HCT116 (cell line): ENCODE measurements at regions not wholly inside any gene's neighbourhood (a gene's known extent, or its start where the extent isn't known, plus 50 kb on each side); places are given as distances from the start of the nearest gene placed in this dataset.

Source experiments
- ATAC-seq: fragments of 200-7000 bp; cut with Tn5 transposase; 2 replicates; pipeline ENCODE4 v1.9.1; 2020; ENCODE audit warnings: mild to moderate bottlenecking, moderate library complexity
- BruUV-seq: library from RNA; stranded (reverse); fragments of 400-500 nt; replicated peaks from 2 replicates; lab custom pipeline; 2021; lab: Mats Ljungman, UMichigan
- CTCF ChIA-PET: fragments of 300-600 bp; sonication (Branson Sonifier 250); formaldehyde crosslinking; loops from one replicate; lab custom pipeline; 2021; ENCODE audit warnings: antibody characterized with exemption; lab: Charles Lee
- POLR2A ChIA-PET: fragments of 300-600, 350-600 bp; sonication (Branson Sonifier 250); formaldehyde crosslinking; loops from one replicate; lab custom pipeline; 2021; ENCODE audit warnings: antibody characterized with exemption; lab: Charles Lee
- RAD21 ChIA-PET, 2 experiments: fragments of 300-600 bp; sonication (Branson Sonifier 250); formaldehyde crosslinking; loops; one replicate each; lab custom pipeline; 2023; ENCODE audit warnings: low total read pairs in 2 of 2; ENCODE audit not compliant: uncharacterized antibody in 2 of 2, unreplicated experiment in 2 of 2, low non-redundant PET in 1 of 2; lab: Charles Lee
- DNase-seq: peaks from one replicate; pipeline ENCODE4 v3.0.0-alpha.2; 2010; ENCODE audit warnings: low read depth, low spot score
- H2AFZ ChIP-seq: fragments of 200-600 bp; shearing (Covaris generic), sonication (generic); 2 replicates; pipeline ENCODE4 v1.6.1; 2017; ENCODE audit warnings: low read depth, mixed run types, mixed read lengths, antibody characterized with exemption, low read length; ENCODE audit not compliant: poor library complexity, severe bottlenecking
- H3K27ac ChIP-seq: 2 replicates; pipeline ENCODE4 v1.5.1; 2012; ENCODE audit warnings: low read depth, low read length
- H3K27me3 ChIP-seq: fragments of 200-600 bp; sonication (generic); 2 replicates; pipeline ENCODE4 v1.6.1; 2016; ENCODE audit warnings: mixed run types, low read length, mixed read lengths; ENCODE audit not compliant: insufficient read depth
- H3K36me3 ChIP-seq, 2 experiments: fragments of 200-500 bp in 1 of 2; fragments of 200-600 bp in 1 of 2; sonication (Bioruptor generic) in 1 of 2; sonication (generic) in 1 of 2; 2 replicates each; pipeline versions ENCODE4 v1.5.1 to v1.6.1; 2014 to 2016; ENCODE audit warnings: low read length in 2 of 2, inconsistent platforms in 1 of 2, mixed read lengths in 1 of 2, mixed run types in 1 of 2; ENCODE audit not compliant: insufficient read depth in 2 of 2, control insufficient read depth in 1 of 2
- H3K4me1 ChIP-seq, 2 experiments: fragments of 200-600 bp in 1 of 2; sonication (generic) in 1 of 2; 2 replicates each; pipeline versions ENCODE4 v1.5.1 to v1.6.1; 2012 to 2017; ENCODE audit warnings: low read length in 2 of 2, inconsistent platforms in 1 of 2, mild to moderate bottlenecking in 1 of 2, mixed read lengths in 1 of 2, mixed run types in 1 of 2, moderate library complexity in 1 of 2; ENCODE audit not compliant: insufficient read depth in 2 of 2, control insufficient read depth in 1 of 2
- H3K4me2 ChIP-seq: fragments of 200-600 bp; sonication (generic); 2 replicates; pipeline ENCODE4 v1.6.1; 2017; ENCODE audit warnings: mixed run types, low read length, mixed read lengths
- H3K4me3 ChIP-seq, 2 experiments: fragments of 200-600 bp in 1 of 2; sonication (generic) in 1 of 2; replicated peaks in 1 of 2; 2 replicates each; pipeline ENCODE4 v1.5.1; 2011 to 2016; ENCODE audit warnings: low read length in 2 of 2, control low read depth in 1 of 2, low read depth in 1 of 2, mild to moderate bottlenecking in 1 of 2, mixed read lengths in 1 of 2, mixed run types in 1 of 2
- H3K79me2 ChIP-seq: fragments of 200-600 bp; sonication (generic); 2 replicates; pipeline ENCODE4 v1.6.1; 2017; ENCODE audit warnings: mild to moderate bottlenecking, mixed run types, low read length, moderate library complexity, mixed read lengths; ENCODE audit not compliant: insufficient read depth
- H3K9ac ChIP-seq: fragments of 200-600 bp; sonication (generic); 2 replicates; pipeline ENCODE4 v1.6.1; 2016; ENCODE audit warnings: low read length, mixed read lengths
- H3K9me2 ChIP-seq: fragments of 200-600 bp; sonication (generic), shearing (Covaris generic); 2 replicates; pipeline ENCODE4 v1.6.1; 2017; ENCODE audit warnings: mixed run types, mild to moderate bottlenecking, moderate library complexity; ENCODE audit not compliant: insufficient read depth
- H3K9me3 ChIP-seq, 2 experiments: fragments of 200-500 bp in 1 of 2; fragments of 200-600 bp in 1 of 2; sonication (Bioruptor generic) in 1 of 2; sonication (generic) in 1 of 2; 2 replicates each; pipeline ENCODE4 v1.6.1; 2014 to 2017; ENCODE audit warnings: low read length in 2 of 2, mixed read lengths in 2 of 2, inconsistent platforms in 1 of 2, low read depth in 1 of 2, mild to moderate bottlenecking in 1 of 2, mixed run types in 1 of 2, moderate library complexity in 1 of 2; ENCODE audit not compliant: control insufficient read depth in 1 of 2, insufficient read depth in 1 of 2
- H4K20me1 ChIP-seq: fragments of 200-600 bp; sonication (generic), shearing (Covaris generic); 2 replicates; pipeline ENCODE4 v1.6.1; 2017; ENCODE audit warnings: mixed run types, mild to moderate bottlenecking, moderate library complexity; ENCODE audit not compliant: insufficient read depth
- CBX3 ChIP-seq: IDR thresholded peaks from 2 replicates; pipeline ENCODE4 v1.6.1; 2012; ENCODE audit warnings: low read depth
- EGR1 ChIP-seq: IDR thresholded peaks from 2 replicates; pipeline ENCODE4 v1.6.1; 2012; ENCODE audit warnings: low read depth
- EZH2 ChIP-seq: fragments of 200-600 bp; sonication (generic); IDR thresholded peaks from 2 replicates; pipeline ENCODE4 v1.6.1; 2017; ENCODE audit warnings: antibody characterized with exemption, mixed run types
- EZH2phosphoT487 ChIP-seq: fragments of 200-600 bp; IDR thresholded peaks from 2 replicates; pipeline ENCODE4 v1.6.1; 2018; ENCODE audit warnings: antibody characterized with exemption, borderline replicate concordance
- FOSL1 ChIP-seq: IDR thresholded peaks from 2 replicates; pipeline ENCODE4 v1.6.1; 2012; ENCODE audit warnings: low read depth
- JUND ChIP-seq: IDR thresholded peaks from 2 replicates; pipeline ENCODE4 v1.6.1; 2012
- MAX ChIP-seq: IDR thresholded peaks from 2 replicates; pipeline ENCODE4 v1.6.1; 2012
- POLR2AphosphoS5 ChIP-seq: IDR thresholded peaks from 2 replicates; pipeline ENCODE4 v1.6.1; 2011; ENCODE audit warnings: mild to moderate bottlenecking, low read depth, low read length, moderate library complexity
- RAD21 ChIP-seq: IDR thresholded peaks from 2 replicates; pipeline ENCODE4 v1.6.1; 2012; ENCODE audit warnings: low read depth, mild to moderate bottlenecking
- REST ChIP-seq: IDR thresholded peaks from 2 replicates; pipeline ENCODE4 v1.6.1; 2012; ENCODE audit warnings: low read depth
- SIN3A ChIP-seq: IDR thresholded peaks from 2 replicates; pipeline ENCODE4 v1.6.1; 2012; ENCODE audit warnings: low read depth
- SRF ChIP-seq: IDR thresholded peaks from 2 replicates; pipeline ENCODE4 v1.6.1; 2012; ENCODE audit warnings: low read depth
- YY1 ChIP-seq: IDR thresholded peaks from 2 replicates; pipeline ENCODE4 v1.6.1; 2011; ENCODE audit warnings: low read length, low read depth, moderate library complexity, mild to moderate bottlenecking; ENCODE audit not compliant: insufficient replicate concordance; ENCODE audit errors: extremely low read depth
- ZFX ChIP-seq: fragments of 450-650 bp; IDR thresholded peaks from 2 replicates; pipeline ENCODE4 v1.6.1; 2017
- ZNF274 ChIP-seq: fragments of 200-500 bp; sonication (Bioruptor generic); IDR thresholded peaks from 2 replicates; pipeline ENCODE4 v1.6.1; 2014; ENCODE audit warnings: mild to moderate bottlenecking, low read depth, low read length, inconsistent platforms
- intact Hi-C: fragments of 100-400 bp; cut with micrococcal nuclease; formaldehyde crosslinking; loops from 2 replicates; pipeline ENCODE4 v1.10.0; 2022
- TF ChIP-seq, protein P1 (sequence below): IDR thresholded peaks from 2 replicates; pipeline ENCODE4 v1.6.1; 2012
- TF ChIP-seq, protein P2 (sequence below): IDR thresholded peaks from 2 replicates; pipeline ENCODE4 v1.6.1; 2011; ENCODE audit warnings: mild to moderate bottlenecking, low read length, moderate library complexity; ENCODE audit not compliant: insufficient replicate concordance; ENCODE audit errors: extremely low read depth

DNA sequence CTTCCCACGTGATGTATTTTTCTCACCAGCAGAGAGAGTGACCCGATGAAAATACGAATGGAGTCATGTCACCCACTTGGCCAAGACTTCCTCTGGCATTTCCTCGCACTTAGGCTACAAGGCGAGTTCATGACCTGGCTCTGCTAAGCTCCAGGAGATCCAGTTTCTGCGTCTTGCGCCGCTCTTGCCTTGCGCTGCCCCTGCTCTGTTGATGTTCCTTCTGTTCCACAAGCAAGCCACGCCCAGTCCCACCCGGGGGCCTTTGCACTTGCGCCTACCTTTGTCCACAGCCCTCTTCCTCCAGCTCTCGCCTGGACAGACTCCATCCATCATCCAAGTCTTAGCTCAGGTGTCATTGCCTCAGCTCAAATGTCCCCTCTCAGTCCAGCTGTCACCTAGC lies 116.3 kb upstream of the SHH start:
- ChIA-PET POLR2A (interaction anchor here (1.3 kb wide), 1 partner anchor 10 kb away, joined by 3 read pairs; no protein-coding TSS in a partner anchor), CTCF (no interaction called here)
- BruUV-seq: no TSS peak

More for the DNA sequence above, 116.3 kb upstream of the SHH start:
- Histone ChIP-seq H3K4me2 (no peak overlapping the region), H3K4me1 (no peaks in the 10 kb centered on the region; a peak in 1 of 4 replicates), H3K4me3 (no peak overlapping the region), H3K9me2 (no peaks in the 10 kb centered on the region), H3K9me3 (no peaks in the 10 kb centered on the region), H2AFZ (no peak overlapping the region), H3K27ac (no peak overlapping the region), H3K36me3 (no peaks in the 10 kb centered on the region), H4K20me1 (no peaks in the 10 kb centered on the region), H3K27me3 (no peaks in the 10 kb centered on the region), H3K79me2 (no peaks in the 10 kb centered on the region), H3K9ac (no peak overlapping the region)
- RAD21 ChIA-PET: no interaction called here
- ATAC-seq: no peak
- no peak for DNase-seq
- intact Hi-C loops: no loop called here
- TF ChIP-seq ZNF274 (no peak), EZH2 (no peak), REST (no peak), RAD21 (no peak), JUND (no peak), CBX3 (no peak), SIN3A (no peak), SRF (no peak), MAX (no peak), YY1 (no peak), POLR2AphosphoS5 (no peak), FOSL1 (no peak), ZFX (no peak), EGR1 (no peak), EZH2phosphoT487 (no peak)
- TF ChIP-seq, protein P1, sequence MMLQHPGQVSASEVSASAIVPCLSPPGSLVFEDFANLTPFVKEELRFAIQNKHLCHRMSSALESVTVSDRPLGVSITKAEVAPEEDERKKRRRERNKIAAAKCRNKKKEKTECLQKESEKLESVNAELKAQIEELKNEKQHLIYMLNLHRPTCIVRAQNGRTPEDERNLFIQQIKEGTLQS: no peak
- TF ChIP-seq, protein P2, sequence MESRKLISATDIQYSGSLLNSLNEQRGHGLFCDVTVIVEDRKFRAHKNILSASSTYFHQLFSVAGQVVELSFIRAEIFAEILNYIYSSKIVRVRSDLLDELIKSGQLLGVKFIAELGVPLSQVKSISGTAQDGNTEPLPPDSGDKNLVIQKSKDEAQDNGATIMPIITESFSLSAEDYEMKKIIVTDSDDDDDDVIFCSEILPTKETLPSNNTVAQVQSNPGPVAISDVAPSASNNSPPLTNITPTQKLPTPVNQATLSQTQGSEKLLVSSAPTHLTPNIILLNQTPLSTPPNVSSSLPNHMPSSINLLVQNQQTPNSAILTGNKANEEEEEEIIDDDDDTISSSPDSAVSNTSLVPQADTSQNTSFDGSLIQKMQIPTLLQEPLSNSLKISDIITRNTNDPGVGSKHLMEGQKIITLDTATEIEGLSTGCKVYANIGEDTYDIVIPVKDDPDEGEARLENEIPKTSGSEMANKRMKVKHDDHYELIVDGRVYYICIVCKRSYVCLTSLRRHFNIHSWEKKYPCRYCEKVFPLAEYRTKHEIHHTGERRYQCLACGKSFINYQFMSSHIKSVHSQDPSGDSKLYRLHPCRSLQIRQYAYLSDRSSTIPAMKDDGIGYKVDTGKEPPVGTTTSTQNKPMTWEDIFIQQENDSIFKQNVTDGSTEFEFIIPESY: no peak
